Erythroblast (primary cell): ENCODE measurements at regions not wholly inside any gene's neighbourhood (a gene's known extent, or its start where the extent isn't known, plus 50 kb on each side); places are given as distances from the start of the nearest gene placed in this dataset.

Source experiments
- DNase-seq, 2 experiments: peaks; one replicate each; lab custom pipeline; 2025; lab: John Stamatoyannopoulos, UW
- GATA1 ChIP-seq: IDR thresholded peaks from 2 replicates; pipeline ENCODE4 v1.6.1; 2011; ENCODE audit warnings: low read depth, mild to moderate bottlenecking, control low read depth, low read length, moderate library complexity
- POLR2A ChIP-seq: IDR thresholded peaks from 2 replicates; pipeline ENCODE4 v1.6.1; 2011; ENCODE audit warnings: mild to moderate bottlenecking, low read length

DNA sequence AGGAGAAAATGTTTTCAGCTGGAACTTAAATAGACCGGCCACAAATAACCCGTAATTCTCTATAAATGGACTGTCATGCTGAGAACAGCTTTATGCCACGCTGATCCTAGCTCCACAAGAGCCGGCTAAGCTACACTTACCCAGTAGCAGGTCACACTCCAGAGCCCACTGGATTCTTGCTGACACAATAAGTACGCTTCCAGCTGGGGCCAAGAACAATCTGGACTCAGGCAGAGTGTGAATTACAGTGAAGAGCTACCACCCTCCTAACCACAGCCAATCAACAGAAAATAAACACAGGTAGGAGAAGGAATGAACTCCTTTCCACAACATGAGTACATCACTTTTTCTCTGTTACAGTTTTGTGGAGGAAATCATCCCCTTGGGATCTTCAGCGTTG, 531.3 kb downstream of the GALC start:
- DNase-seq: no peak
- no peak for TF ChIP-seq GATA1
- TF ChIP-seq POLR2A: no peak

DNA sequence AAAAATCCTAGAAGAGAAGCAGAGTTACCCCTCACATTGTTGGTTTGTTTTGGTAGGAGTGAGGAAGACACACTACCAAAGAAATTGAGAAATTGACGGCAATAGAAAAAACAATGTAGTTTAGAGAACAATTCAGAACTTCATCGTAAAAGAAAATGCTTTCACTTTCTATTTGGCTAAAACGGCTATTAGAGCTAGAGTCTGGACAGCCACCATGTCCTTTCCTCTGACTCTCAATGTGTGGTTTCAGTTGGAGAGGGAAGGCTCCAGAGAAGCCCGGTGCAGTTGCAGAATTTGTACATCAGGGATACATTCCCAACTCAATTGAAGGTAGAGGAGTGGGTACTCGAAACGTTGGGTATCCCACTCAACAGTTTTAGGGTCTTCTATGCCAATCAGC, 535.3 kb downstream of the GALC start:
- no peak for DNase-seq
- TF ChIP-seq GATA1 (no peak), POLR2A (no peak)

DNA sequence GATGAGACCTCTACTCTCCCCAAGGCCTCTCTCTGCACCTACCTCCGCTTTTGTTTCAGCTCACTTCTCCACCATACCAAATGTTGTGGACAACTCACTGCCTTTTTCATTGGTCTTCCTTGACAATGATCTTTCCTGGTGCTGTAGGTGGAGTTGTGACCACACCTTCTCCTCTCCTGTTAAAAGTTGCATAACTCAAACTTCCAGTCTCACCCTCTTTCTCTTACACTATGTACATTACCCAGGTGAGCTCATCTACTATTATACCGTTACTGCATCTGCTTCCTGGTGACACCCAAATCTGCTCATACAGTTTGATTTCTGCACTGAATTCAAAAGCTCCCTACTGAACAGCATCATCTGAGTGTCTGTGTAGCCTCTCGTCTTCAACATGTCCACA, 542.8 kb downstream of the GALC start:
- TF ChIP-seq POLR2A (no peak), GATA1 (no peak)
- no peak for DNase-seq

DNA sequence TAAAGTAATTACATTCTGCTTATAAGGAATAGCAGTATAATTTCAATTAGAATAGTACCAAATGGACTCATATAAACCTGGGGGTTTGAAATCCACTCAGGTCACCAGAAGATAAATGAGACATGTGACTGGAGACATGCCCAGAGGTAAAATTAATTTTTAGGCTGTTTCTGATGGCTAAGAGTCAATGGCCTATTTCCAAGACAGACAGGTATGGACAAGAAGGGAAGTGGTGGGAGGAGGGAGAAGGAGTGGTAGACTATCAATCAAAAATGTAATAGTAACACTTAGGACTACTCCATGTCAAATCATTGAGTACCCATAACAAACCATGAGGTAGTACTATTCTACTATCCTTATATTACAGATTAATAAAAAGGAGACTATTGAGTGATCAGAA, 544.0 kb downstream of the GALC start:
- no peak for DNase-seq
- TF ChIP-seq GATA1: no peak
- TF ChIP-seq POLR2A: no peak

DNA sequence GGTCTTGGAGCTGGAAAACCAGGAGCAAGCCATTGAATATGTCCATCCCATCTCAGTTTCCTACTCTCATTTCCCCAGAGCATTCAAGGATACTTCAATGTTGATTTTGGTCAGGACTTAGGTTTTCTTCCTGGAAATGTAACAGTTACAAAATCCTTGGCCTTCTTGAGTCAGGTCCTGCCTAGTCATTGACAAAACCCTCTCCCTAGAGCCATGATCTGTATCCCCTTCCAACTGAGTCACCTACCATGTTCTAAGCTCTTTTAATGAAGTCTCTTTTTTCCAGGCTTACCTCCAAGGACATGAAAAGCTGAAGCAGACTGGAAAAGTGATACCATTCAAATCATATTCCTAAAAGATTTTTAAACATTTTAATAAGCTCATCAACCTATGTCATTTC, 549.2 kb downstream of the GALC start:
- TF ChIP-seq GATA1 (no peak), POLR2A (no peak)
- no peak for DNase-seq

DNA sequence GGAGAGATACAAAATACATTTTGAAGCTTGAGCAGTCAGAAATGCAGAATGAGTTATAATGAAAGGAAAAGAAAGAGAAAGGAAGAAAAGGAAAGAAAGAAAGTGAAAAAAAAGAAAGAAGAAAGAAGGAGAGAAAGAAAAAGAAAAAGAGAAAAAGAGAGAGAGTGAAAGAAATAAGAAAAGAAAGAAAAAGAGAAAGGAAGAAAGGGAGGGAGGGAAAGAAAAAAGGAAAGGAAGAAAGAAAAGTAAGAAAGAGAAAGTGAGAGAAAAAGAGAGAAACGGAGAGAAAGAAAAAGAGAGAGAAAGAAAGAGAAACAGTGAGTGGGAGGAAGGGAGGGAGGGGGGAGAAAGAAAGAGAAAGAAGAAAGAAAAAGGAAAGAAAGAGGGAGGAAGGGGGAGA, 549.9 kb downstream of the GALC start:
- DNase-seq: no peak

DNA sequence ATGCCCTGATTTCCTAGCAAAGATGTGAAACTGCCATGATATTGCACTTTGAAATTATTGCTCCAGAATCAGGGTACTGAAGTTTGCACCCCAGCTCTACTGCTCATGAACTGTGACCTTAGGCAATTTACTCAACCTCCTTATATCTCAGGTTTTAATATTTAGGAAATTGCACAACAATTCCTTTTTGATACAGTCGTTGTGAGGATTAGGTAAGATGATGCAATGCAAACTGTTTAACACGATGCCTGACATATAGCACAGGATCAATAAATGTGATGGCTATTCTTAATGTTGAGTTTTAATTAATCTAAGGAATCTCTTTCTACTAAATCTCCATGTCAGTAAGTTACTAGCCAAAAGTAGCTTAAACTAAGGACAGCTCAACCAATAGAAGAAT, 555.8 kb downstream of the GALC start:
- no peak for TF ChIP-seq POLR2A
- TF ChIP-seq GATA1: no peak

More for the DNA sequence above, 549.9 kb downstream of the GALC start:
- no peak for TF ChIP-seq GATA1

DNA sequence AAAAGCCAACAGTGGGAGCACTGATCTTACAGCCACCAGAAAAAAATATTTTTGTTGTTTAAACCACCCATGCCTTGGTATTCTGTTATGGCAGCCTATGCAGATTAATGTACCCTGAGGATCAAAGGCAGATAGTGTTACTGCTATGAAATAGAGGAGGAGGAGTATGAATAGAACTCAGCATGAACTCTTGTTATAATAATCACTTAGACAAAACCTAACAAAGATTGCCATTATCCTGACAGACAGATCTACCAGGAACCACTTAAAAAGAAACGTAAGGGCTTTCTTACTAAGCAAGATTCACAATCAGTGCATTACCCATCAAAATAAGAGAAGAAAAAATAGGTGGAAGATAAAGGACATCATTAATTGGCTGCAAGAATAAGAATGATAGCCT, 558.3 kb downstream of the GALC start:
- no peak for DNase-seq
- TF ChIP-seq GATA1 (no peak), POLR2A (no peak)

More for the DNA sequence above, 555.8 kb downstream of the GALC start:
- no peak for DNase-seq

DNA sequence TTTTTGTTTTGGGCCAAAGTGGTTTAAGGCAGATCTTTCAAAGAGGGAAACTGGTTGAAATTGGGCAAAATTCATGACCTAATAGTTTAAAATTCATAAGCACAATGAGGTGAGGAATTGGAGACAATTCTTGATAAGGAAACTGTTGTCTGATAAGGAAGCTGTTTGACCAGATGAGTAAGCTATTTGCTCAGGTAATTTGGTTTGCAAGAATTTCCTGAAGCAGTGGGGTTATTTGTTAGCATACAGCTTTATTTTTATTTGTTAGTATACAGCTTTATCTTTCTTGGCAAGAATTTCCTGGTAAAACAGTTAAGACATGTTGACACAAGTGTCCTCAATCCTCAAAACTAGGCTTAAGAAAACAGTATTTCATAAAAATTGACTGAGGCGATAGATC, 559.0 kb downstream of the GALC start:
- no peak for DNase-seq
- no peak for TF ChIP-seq GATA1
- no peak for TF ChIP-seq POLR2A

DNA sequence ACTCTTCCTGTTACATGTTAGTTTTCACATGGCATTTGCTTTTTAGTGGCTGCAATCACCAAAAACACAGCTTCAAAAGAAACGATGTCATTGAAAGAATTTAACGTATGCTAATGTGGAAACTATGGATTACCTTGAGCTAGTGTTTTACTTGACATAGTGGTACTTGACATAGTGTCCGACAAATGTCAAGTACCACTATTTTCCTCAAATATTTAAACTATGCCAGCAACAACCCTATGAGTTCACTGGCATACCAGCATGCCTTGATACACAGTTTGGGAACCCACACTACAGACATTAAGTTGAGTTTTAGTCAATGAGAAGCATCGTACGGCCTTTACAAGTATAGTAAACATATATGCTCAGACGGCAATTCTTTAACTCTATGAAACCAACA, 560.3 kb downstream of the GALC start:
- no peak for DNase-seq
- TF ChIP-seq GATA1 (no peak), POLR2A (no peak)

DNA sequence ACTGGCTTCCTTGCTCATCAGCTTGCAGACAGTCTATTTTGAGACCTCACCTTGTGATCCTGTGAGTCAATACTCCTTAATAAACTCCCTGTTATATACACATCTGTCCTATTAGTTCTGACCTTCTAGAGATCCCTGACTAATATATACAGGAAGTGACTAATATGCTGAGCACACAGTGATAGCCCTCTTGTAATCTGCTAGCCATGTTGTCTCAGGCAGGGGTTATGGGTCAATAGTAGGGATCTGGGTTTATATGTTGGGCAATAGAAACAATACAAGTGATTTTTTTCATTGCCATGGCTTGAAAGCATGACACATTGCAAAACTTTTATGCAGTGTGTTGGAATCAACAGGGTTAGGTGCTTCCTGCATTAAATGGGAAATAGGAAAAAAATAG, 562.2 kb downstream of the GALC start:
- no peak for TF ChIP-seq POLR2A
- TF ChIP-seq GATA1: no peak
- DNase-seq: no peak

DNA sequence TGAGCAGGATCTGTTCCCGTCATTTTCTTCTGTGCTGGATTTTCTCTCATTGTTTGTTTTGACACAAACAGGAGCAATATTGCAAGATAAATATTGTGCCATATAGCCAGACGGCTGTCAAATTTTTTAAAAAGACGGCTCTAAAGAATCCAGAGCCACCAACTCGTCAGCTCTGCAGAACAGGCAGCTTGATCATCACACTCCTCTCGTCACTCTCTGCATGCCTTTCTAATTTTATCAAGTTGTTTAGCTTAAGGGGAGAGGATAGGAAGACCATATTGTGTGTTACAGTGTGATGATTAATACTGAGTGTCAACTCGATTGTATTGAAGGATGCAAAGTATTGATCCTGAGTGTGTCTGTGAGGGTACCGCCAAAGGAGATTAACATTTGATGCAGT, 562.8 kb downstream of the GALC start:
- DNase-seq: no peak
- no peak for TF ChIP-seq POLR2A

DNA sequence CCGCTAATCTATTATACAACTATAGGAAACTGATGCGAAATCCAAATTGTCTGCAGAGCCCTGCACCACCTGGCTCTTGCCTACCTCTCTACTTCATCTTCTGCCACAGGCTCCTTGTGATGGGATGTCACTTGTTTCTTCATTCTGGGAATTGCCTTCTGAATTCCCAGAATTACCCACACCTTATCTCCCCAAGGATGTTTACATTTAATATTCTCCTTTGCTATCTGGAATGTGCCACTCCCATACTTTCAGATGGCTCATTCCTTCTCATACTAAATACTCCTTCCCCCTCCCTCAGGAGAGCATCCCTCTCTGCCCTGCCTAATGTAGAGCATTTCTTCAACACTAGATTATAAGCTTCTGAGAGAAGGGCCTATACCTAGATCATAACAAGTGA, 573.1 kb downstream of the GALC start:
- DNase-seq: no peak
- TF ChIP-seq GATA1 (no peak), POLR2A (no peak)

DNA sequence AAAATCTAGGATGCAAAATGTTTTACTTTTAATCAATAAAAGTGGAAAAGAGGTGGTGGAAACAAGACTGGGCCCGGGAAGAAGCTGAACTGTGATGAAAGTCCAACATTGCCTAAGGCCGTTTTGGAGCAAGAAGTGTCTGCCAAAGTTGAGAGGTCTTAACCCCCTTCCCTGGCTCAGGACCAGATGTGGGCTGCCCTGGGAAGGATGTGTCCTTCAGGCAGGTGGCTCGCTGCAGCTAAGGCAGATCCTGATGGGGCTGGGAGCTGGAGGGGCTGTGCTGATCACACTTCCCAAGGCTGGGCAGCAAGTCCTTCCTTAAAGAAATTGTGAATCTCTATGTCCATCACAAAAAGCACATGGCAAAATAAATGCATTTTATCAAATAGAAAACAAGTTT, 581.6 kb downstream of the GALC start:
- TF ChIP-seq GATA1 (no peak), POLR2A (no peak)

DNA sequence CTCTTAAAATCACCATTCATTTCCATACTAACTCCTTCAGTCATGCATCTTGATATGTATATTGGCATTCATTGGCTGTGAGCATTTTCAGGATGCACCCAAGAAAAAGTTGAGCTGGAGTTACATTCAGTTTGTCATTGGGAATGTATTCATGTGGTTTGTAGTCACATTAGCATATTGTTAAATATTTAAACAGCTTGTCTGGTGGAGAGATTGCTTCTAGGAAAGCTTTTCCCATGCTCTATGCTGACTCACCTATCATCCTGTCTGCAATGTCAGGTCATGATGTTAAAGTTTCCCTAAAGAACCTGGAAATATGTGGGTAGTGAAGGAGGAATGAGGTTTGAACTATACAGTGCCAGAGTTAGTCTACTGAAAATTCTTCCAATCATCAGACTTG, 583.6 kb downstream of the GALC start:
- no peak for DNase-seq

More for the DNA sequence above, 581.6 kb downstream of the GALC start:
- no peak for DNase-seq

DNA sequence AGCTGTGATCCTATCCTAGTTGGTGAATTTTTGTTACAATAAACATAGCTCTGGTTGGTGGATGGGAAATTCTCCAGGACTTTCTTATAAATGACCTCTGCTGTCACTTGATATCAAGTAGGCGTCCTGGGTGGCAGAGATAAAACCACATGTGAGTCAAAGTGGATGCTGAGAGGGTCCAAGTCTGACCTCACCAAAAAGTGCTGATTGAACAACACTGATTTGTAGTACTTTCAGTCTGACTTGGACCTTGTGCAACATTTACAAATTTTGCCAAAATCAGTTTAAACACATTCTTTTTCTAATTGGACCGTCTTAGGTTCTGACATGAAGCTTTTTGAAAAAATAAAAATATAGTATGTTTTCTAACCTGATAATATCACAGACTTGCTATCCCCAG, 585.6 kb downstream of the GALC start:
- no peak for DNase-seq
- no peak for TF ChIP-seq POLR2A
- TF ChIP-seq GATA1: no peak

More for the DNA sequence above, 583.6 kb downstream of the GALC start:
- TF ChIP-seq GATA1 (no peak), POLR2A (no peak)

DNA sequence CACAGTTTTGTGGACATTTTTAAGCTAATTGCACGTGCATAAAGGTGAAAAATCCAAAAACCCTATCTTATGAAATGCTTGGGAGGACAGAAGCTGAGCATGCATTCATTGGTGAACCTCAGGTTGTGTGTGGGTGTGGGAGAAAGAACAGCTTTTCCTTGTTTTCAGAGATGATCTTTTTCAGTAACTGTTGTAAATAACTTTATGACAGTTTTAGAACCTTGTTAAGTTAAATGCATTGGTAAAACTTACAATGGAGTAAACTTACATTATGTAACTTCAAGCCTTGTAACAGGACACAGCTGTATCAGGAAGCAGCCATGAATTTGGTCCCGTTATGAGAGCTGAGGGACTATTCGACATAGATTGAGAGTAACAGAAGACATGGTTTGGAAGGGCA, 587.4 kb downstream of the GALC start:
- TF ChIP-seq POLR2A (no peak), GATA1 (no peak)
- DNase-seq: no peak
